Fibroblast of pulmonary artery (primary cell): ENCODE measurements at regions not wholly inside any gene's neighbourhood (a gene's known extent, or its start where the extent isn't known, plus 50 kb on each side); places are given as distances from the start of the nearest gene placed in this dataset.

Source experiments
- DNase-seq: peaks from one replicate; pipeline ENCODE4 v3.0.0-alpha.2; 2010; ENCODE audit warnings: low read depth
- H3K4me3 ChIP-seq: replicated peaks from 2 replicates; pipeline ENCODE4 v1.5.1; 2011; ENCODE audit warnings: low read depth, mild to moderate bottlenecking, control low read depth, low read length, moderate library complexity
- TF ChIP-seq, protein P1 (sequence below): IDR thresholded peaks from 2 replicates; pipeline ENCODE4 v1.5.1; 2011; ENCODE audit warnings: mild to moderate bottlenecking, control low read depth, low read length, inconsistent platforms; ENCODE audit errors: missing control alignments

GRCh38 chr2:111709321-111709720, 174.7 kb downstream of the ANAPC1 start:
- H3K4me3 ChIP-seq: no peak overlapping the region
- TF ChIP-seq, protein P1, sequence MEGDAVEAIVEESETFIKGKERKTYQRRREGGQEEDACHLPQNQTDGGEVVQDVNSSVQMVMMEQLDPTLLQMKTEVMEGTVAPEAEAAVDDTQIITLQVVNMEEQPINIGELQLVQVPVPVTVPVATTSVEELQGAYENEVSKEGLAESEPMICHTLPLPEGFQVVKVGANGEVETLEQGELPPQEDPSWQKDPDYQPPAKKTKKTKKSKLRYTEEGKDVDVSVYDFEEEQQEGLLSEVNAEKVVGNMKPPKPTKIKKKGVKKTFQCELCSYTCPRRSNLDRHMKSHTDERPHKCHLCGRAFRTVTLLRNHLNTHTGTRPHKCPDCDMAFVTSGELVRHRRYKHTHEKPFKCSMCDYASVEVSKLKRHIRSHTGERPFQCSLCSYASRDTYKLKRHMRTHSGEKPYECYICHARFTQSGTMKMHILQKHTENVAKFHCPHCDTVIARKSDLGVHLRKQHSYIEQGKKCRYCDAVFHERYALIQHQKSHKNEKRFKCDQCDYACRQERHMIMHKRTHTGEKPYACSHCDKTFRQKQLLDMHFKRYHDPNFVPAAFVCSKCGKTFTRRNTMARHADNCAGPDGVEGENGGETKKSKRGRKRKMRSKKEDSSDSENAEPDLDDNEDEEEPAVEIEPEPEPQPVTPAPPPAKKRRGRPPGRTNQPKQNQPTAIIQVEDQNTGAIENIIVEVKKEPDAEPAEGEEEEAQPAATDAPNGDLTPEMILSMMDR: no peak
- no peak for DNase-seq

DNA sequence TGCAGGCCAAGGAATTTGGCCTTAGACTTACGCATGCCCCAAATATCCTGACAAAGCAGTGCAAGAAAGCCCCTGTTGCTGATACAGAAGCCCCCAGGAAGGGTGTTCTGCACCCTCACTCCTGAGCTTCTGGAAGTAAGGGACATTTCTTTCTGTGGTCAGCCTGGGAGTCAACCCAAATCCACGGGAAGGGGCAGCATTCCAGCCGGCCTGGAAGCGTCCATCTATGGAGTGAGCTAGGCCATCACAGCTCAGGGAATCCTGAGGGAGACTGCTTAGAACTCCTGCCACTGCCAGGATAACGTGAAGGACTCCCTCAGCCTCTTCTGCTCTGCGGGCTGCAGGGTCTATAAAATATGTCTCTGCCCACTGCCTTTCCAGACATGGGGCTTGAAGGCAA, 173.9 kb downstream of the ANAPC1 start:
- H3K4me3 ChIP-seq: no peak overlapping the region
- DNase-seq: no peak
- TF ChIP-seq, protein P1: no peak

DNA sequence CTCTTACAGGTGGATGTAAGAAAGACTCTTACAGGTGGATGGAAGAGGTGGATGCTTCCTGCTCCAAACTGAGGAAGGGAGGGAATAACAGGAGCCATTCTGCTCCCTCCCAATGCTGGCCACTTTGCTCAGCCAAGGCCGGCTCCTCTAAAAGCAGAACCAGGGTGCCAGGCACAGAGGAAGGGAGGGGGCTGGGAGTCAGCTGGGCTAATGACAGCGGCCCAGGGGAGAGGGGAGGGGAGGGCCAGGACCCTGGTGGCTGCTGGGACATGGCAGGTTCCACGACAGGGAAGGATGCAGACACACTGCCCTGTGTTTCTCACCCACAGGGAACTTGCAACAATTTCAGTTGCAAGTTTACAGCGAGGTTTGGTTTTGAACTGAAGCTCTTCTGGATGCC, 173.4 kb downstream of the ANAPC1 start:
- H3K4me3 ChIP-seq: no peak overlapping the region
- TF ChIP-seq, protein P1: no peak
- DNase-seq: no peak

GRCh38 chr2:111711270-111711669, 172.7 kb downstream of the ANAPC1 start:
- TF ChIP-seq, protein P1: no peak
- no peak overlapping the region for H3K4me3 ChIP-seq
- no peak for DNase-seq

DNA sequence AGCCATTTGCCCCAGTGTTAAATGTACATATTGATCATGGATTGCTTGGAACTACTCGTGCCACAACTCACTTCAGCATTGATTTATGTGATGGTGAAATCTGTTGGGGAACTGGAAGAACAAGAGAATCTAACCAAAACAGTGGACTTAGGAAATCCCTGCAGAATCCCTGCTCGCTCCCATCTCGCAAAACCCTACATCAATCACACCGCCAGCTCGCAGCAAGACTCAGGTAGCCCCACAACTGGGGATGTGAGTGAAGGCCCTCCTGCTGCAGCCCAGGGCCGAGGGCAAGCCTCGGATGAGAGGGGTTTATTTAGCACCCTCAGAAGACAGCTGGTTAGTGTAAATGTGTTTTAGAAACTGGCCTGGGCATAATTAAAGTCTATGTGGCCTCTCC, 171.6 kb downstream of the ANAPC1 start:
- TF ChIP-seq, protein P1: no peak
- no peak for DNase-seq
- no peak overlapping the region for H3K4me3 ChIP-seq

DNA sequence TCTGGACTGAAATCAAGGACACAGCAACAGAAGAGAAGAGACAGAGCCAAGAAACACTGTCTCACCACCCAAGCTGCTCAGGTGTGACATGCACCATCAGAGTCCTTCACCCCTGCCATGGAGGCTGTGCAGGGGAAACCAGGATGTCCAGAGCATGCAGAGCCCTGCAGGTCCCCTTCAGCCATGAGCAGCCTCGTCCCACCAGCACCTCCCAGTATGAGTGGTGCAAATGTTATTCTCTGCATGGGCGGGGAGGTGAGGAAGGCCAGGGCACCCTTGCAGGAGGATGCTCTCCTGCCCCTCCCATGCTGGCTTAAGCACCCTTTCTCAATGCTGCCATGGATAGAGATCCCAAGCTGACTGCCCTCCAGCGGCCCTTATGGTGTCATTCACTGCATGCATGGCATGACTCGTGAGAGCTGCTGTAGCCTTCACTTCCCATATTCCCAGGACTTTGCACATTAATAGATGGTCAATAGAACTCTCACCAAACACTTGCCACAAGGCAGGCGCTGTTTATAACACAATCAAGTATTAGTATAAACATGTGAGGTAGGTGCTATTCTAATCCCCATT, 171.0 kb downstream of the ANAPC1 start:
- DNase-seq: no peak
- TF ChIP-seq, protein P1: no peak
- H3K4me3 ChIP-seq: no peak overlapping the region
